ENCODE measurements at regions not wholly inside any gene's neighbourhood (a gene's known extent, or its start where the extent isn't known, plus 50 kb on each side); places are given as distances from the start of the nearest gene placed in this dataset.
A peak's percentile ranks its signal among the peaks of the same experiment; 100 is the strongest.

- no peak overlapping the region for H3K27ac ChIP-seq (ENCODE audit: low read depth, low read length)
- H3K23me2 ChIP-seq (ENCODE audit: low read depth, low read length) = no peaks in the 10 kb centered on the region; the same call in 1 of the 2 replicates
- no peaks in the 10 kb centered on the region for H3K4me1 ChIP-seq (replicated peaks in 1 of 4; ENCODE audit: control insufficient read depth in 3 of 4, insufficient read depth in 4 of 4, low read length in 3 of 4)
- H3K9ac ChIP-seq (replicated peaks in 1 of 4; ENCODE audit: extremely low read depth in 1 of 4, low read depth in 3 of 4, low read length in 3 of 4) = no peak overlapping the region
- H3K36me3 ChIP-seq (ENCODE audit: control insufficient read depth in 2 of 4, insufficient read depth in 4 of 4, low read length in 3 of 4) = no peaks in the 10 kb centered on the region
- no peaks in the 10 kb centered on the region for H4K20me1 ChIP-seq (replicated peaks in 1 of 2; ENCODE audit: control insufficient read depth in 1 of 2, insufficient read depth in 2 of 2, low read length in 2 of 2)
- no peak overlapping the region for H4K5ac ChIP-seq (ENCODE audit: insufficient read length, low read depth, low read length)
- no peak overlapping the region for H2AK5ac ChIP-seq (ENCODE audit: low read depth, low read length)
- H3K27me3 ChIP-seq (replicated peaks in 1 of 4; ENCODE audit: control insufficient read depth in 3 of 4, extremely low read depth in 1 of 4, insufficient read depth in 3 of 4, low read length in 3 of 4) = no peaks in the 10 kb centered on the region
- POLR2A ChIA-PET (ENCODE audit: partially characterized antibody) = no interaction called here
- H2BK5ac ChIP-seq (ENCODE audit: low read depth, low read length) = no peak overlapping the region
- H3K79me1 ChIP-seq (ENCODE audit: low read depth, low read length) = no peaks in the 10 kb centered on the region
- no peak overlapping the region for H3K4me2 ChIP-seq (ENCODE audit: insufficient read depth in 1 of 2, low read depth in 2 of 2, low read length in 2 of 2)
- H2BK20ac ChIP-seq (ENCODE audit: low read length) = no peak overlapping the region
- H2BK15ac ChIP-seq (ENCODE audit: low read length) = no peak overlapping the region
- H3K18ac ChIP-seq (ENCODE audit: extremely low read depth, low read length) = no peak overlapping the region
- no peak overlapping the region for H3K23ac ChIP-seq (ENCODE audit: insufficient read length)
- DNase-seq (ENCODE audit: low read depth in 1 of 2, low spot score in 2 of 2) (no peak), FAIRE-seq (no peak)
- H4K8ac ChIP-seq (ENCODE audit: extremely low read depth, insufficient read depth, low read length) = no peak overlapping the region
- no peak overlapping the region for H2BK120ac ChIP-seq (replicated peaks; ENCODE audit: low read depth, low read length)
- no peaks in the 10 kb centered on the region for H3K79me2 ChIP-seq (ENCODE audit: control insufficient read depth in 1 of 2, insufficient read depth in 2 of 2, low read length in 2 of 2)
- H3K4me3 ChIP-seq (ENCODE audit: extremely low read depth in 1 of 4, insufficient read depth in 2 of 4, low read depth in 3 of 4, low read length in 4 of 4) = no peak overlapping the region
- no peak overlapping the region for H2BK12ac ChIP-seq (ENCODE audit: low read depth, low read length)
- H3K9me3 ChIP-seq (ENCODE audit: insufficient read depth in 2 of 2, low read depth in 1 of 2, low read length in 1 of 2) = no peaks in the 10 kb centered on the region
- 0 out of 2 replicates have a peak overlapping the region, but pooled peaks have one; percentile 52 for H2AFZ ChIP-seq (ENCODE audit: low read length)
- H3K4ac ChIP-seq (replicated peaks; ENCODE audit: insufficient read length, low read depth, low read length) = no peak overlapping the region
- H3K14ac ChIP-seq (ENCODE audit: insufficient read length) = no peak overlapping the region
- H3K56ac ChIP-seq (replicated peaks; ENCODE audit: insufficient read length, low read depth, low read length) = no peak overlapping the region
- CTCF ChIA-PET (ENCODE audit: partially characterized antibody) = interaction anchor here (0.8 to 1.2 kb wide), 3 partner anchors 29 to 547 kb away, joined by 3 read pairs; no protein-coding TSS in a partner anchor
- no peak overlapping the region for H4K91ac ChIP-seq (replicated peaks; ENCODE audit: insufficient read length, low read length)
- TF ChIP-seq CHD1 (IDR thresholded peaks at IDR 0.05; ENCODE audit: low read depth, low read length) (no peak), RFX5 (IDR thresholded peaks at IDR 0.05; ENCODE audit: borderline replicate concordance, low read depth, low read length) (no peak), RBBP5 (IDR thresholded peaks at IDR 0.05; ENCODE audit: borderline replicate concordance, low read depth, low read length) (no peak), CTBP2 (IDR thresholded peaks at IDR 0.05; ENCODE audit: borderline replicate concordance, insufficient read depth, insufficient read length, low read length) (no peak), FOSL1 (IDR thresholded peaks at IDR 0.05; ENCODE audit: insufficient read depth, low read depth, low read length) (no peak), SIX5 (IDR thresholded peaks at IDR 0.05; ENCODE audit: low read depth, low read length) (no peak), HDAC2 (IDR thresholded peaks at IDR 0.05; ENCODE audit: borderline replicate concordance in 1 of 2, low read depth in 2 of 2, low read length in 2 of 2) (no peak), ASH2L (IDR thresholded peaks at IDR 0.05; ENCODE audit: low read length) (no peak)
These were observed 69.9 kb upstream of the CAMK2D start for GRCh38 chr4:113831457-113831856.

Measured in H1 (cell line).